LNCaP clone FGC (cell line): ENCODE measurements at regions not wholly inside any gene's neighbourhood (a gene's known extent, or its start where the extent isn't known, plus 50 kb on each side); places are given as distances from the start of the nearest gene placed in this dataset.
"Not testable (repeated sequence)": the region's sequence is repeated elsewhere in the genome, so short reads cannot be mapped to it uniquely, and the experiment has no call there.

Experiments
- DNase-seq: peaks from one replicate; pipeline ENCODE4 v3.0.0-alpha.2; 2011; ENCODE audit warnings: low read depth
- H3K4me3 ChIP-seq: 2 replicates; pipeline ENCODE4 v1.5.1; 2011; ENCODE audit warnings: mild to moderate bottlenecking, low read depth, low read length, control low read depth
- CTCF ChIP-seq: IDR thresholded peaks from 2 replicates; pipeline ENCODE4 v1.5.1; 2012; ENCODE audit warnings: mild to moderate bottlenecking; ENCODE audit not compliant: control insufficient read depth, insufficient read depth; ENCODE audit errors: extremely low read depth

GRCh38 chr7:125088555-125088954 lies 158.9 kb upstream of the POT1 start:
- no peak for DNase-seq
- H3K4me3 ChIP-seq: no peak overlapping the region
- TF ChIP-seq CTCF: no peak

- no peak for DNase-seq
- TF ChIP-seq CTCF: no peak
Measured at GRCh38 chr7:125085084-125085483, 155.5 kb upstream of the POT1 start.

GRCh38 chr7:125084196-125084595 lies 154.6 kb upstream of the POT1 start:
- no peak for TF ChIP-seq CTCF
- no peak overlapping the region for H3K4me3 ChIP-seq
- no peak for DNase-seq

More at GRCh38 chr7:125085084-125085483, 155.5 kb upstream of the POT1 start:
- no peak overlapping the region for H3K4me3 ChIP-seq

GRCh38 chr7:125074141-125074540 lies 144.5 kb upstream of the POT1 start:
- H3K4me3 ChIP-seq: no peak overlapping the region
- no peak for TF ChIP-seq CTCF
- DNase-seq: no peak

GRCh38 chr7:125065546-125065945 lies 135.9 kb upstream of the POT1 start:
- no peak for TF ChIP-seq CTCF
- no peak overlapping the region for H3K4me3 ChIP-seq
- no peak for DNase-seq

- TF ChIP-seq CTCF: no peak
- DNase-seq: no peak
- no peak overlapping the region for H3K4me3 ChIP-seq
Measured at GRCh38 chr7:125065001-125065400, 135.4 kb upstream of the POT1 start.

GRCh38 chr7:125061776-125062397 lies 132.3 kb upstream of the POT1 start:
- no peak for DNase-seq
- H3K4me3 ChIP-seq: no peak overlapping the region
- TF ChIP-seq CTCF: no peak

- not testable (repeated sequence) for DNase-seq, H3K4me3 ChIP-seq
Measured at GRCh38 chr7:125061083-125061745, 131.6 kb upstream of the POT1 start.
